HEK293T (cell line): ENCODE measurements at regions not wholly inside any gene's neighbourhood (a gene's known extent, or its start where the extent isn't known, plus 50 kb on each side); places are given as distances from the start of the nearest gene placed in this dataset.

Experiments
- FOXA1 ChIP-seq: fragments of 450-650 bp; IDR thresholded peaks from 2 replicates; pipeline ENCODE4 v1.6.1; 2016; ENCODE audit warnings: mild to moderate bottlenecking
- FOXM1 ChIP-seq: fragments of 450-650 bp; IDR thresholded peaks from 2 replicates; pipeline ENCODE4 v1.6.1; 2017; ENCODE audit warnings: mild to moderate bottlenecking, borderline replicate concordance
- SP1 ChIP-seq: fragments of 450-650 bp; IDR thresholded peaks from 2 replicates; pipeline ENCODE4 v1.6.1; 2017
- SUZ12 ChIP-seq: fragments of 450-650 bp; IDR thresholded peaks from 2 replicates; pipeline ENCODE4 v1.6.1; 2016; ENCODE audit warnings: mild to moderate bottlenecking
- ZNF384 ChIP-seq: fragments of 450-650 bp; IDR thresholded peaks from 2 replicates; pipeline ENCODE4 v1.6.1; 2016
- TF ChIP-seq, protein P1 (sequence below): fragments of 450-650 bp; IDR thresholded peaks from 2 replicates; pipeline ENCODE4 v1.6.1; 2016

DNA sequence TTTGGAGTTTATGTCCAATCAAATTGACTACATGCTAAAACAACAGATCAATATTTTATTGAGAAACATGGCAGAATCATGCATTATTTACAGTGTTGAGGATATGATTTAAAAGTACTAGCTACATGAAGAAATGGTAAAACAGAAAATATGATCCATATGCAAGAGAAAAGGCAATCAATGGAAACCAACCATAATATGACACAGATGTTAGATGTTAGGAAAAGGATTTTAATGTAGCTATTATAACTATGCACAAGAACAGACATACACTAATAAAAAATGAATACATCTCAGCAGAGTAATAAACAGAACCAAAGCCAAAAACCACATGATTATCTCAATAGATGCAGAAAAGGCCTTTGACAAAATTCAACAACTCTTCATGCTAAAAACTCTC lies 166.2 kb upstream of the CACNA2D1 start:
- TF ChIP-seq, protein P1, sequence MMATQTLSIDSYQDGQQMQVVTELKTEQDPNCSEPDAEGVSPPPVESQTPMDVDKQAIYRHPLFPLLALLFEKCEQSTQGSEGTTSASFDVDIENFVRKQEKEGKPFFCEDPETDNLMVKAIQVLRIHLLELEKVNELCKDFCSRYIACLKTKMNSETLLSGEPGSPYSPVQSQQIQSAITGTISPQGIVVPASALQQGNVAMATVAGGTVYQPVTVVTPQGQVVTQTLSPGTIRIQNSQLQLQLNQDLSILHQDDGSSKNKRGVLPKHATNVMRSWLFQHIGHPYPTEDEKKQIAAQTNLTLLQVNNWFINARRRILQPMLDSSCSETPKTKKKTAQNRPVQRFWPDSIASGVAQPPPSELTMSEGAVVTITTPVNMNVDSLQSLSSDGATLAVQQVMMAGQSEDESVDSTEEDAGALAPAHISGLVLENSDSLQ, result no peak
- TF ChIP-seq ZNF384 (no peak), SP1 (no peak), SUZ12 (no peak), FOXM1 (no peak), FOXA1 (no peak)
